Body of pancreas (tissue), 4 donors: ENCODE measurements at regions not wholly inside any gene's neighbourhood (a gene's known extent, or its start where the extent isn't known, plus 50 kb on each side); places are given as distances from the start of the nearest gene placed in this dataset.

Experiments used
- POLR2A ChIP-seq, 3 donors: fragments of 450-650 bp; IDR thresholded peaks; one replicate each; pipeline ENCODE4 v1.6.1; 2016; ENCODE audit warnings: antibody characterized with exemption in 3 of 3, mild to moderate bottlenecking in 2 of 3
- TF ChIP-seq, protein P1 (sequence below), 7 experiments: fragments of 450-650 bp in 4 of 7; fragments of 200-600 bp in 3 of 7; sonication (generic) in 3 of 7; IDR thresholded peaks; one replicate each; pipeline ENCODE4 v1.5.1; 2016 to 2019; ENCODE audit warnings: antibody characterized with exemption in 7 of 7

DNA sequence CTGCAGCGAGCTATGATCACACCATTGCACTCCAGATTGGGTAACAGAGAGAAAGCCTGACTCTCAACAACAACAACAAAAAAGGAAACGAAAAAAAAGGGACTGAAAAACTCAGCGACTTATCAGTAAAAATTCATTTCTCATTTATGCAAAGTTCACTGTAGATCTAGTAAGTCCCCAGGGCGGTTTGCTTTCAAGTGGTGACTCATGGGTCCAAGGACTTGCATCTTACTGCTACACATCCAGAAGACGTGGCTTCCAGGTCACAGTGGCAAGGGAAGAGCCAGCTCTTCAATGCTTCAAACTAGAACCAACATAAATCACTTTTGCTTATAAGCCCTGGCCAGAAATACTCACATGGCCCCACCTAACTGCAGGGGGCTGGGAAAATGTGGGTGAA lies 178.3 kb upstream of the AUTS2 start:
- TF ChIP-seq, protein P1, sequence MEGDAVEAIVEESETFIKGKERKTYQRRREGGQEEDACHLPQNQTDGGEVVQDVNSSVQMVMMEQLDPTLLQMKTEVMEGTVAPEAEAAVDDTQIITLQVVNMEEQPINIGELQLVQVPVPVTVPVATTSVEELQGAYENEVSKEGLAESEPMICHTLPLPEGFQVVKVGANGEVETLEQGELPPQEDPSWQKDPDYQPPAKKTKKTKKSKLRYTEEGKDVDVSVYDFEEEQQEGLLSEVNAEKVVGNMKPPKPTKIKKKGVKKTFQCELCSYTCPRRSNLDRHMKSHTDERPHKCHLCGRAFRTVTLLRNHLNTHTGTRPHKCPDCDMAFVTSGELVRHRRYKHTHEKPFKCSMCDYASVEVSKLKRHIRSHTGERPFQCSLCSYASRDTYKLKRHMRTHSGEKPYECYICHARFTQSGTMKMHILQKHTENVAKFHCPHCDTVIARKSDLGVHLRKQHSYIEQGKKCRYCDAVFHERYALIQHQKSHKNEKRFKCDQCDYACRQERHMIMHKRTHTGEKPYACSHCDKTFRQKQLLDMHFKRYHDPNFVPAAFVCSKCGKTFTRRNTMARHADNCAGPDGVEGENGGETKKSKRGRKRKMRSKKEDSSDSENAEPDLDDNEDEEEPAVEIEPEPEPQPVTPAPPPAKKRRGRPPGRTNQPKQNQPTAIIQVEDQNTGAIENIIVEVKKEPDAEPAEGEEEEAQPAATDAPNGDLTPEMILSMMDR (IDR thresholded peaks at IDR 0.05), result no peak
- no peak for TF ChIP-seq POLR2A (IDR thresholded peaks at IDR 0.05)
